ENCODE measurements at regions not wholly inside any gene's neighbourhood (a gene's known extent, or its start where the extent isn't known, plus 50 kb on each side); places are given as distances from the start of the nearest gene placed in this dataset.

GRCh38 chr7:95863-96260 lies 96.5 kb upstream of the FAM20C start:
- intact Hi-C loops (cut with DNase I): no loop called here
- FAIRE-seq: no peak
- TF ChIP-seq CTCF (IDR thresholded peaks at IDR 0.05; ENCODE audit: borderline replicate concordance, extremely low read depth, insufficient read depth): no peak
- DNase-seq: no peak
- H3K4me3 ChIP-seq (ENCODE audit: low read length in 3 of 3): no peak overlapping the region
- peaks cover 0 to 3% (median 0%) of the 10 kb centered on the region in 3 donors for H3K9me3 ChIP-seq (ENCODE audit: control insufficient read depth in 2 of 3, insufficient read depth in 1 of 3, low read length in 3 of 3)
- H3K4me1 ChIP-seq (ENCODE audit: control insufficient read depth in 2 of 3, insufficient read depth in 2 of 3, low read depth in 1 of 3, low read length in 3 of 3): peaks cover 0 to under 1% (median 0%) of the 10 kb centered on the region in 3 donors
- H3K9ac ChIP-seq (ENCODE audit: low read length in 3 of 3): no peak overlapping the region
- no peak overlapping the region for H3K27ac ChIP-seq (ENCODE audit: low read depth in 2 of 2, low read length in 2 of 2)
- H3K27me3 ChIP-seq (ENCODE audit: control insufficient read depth, insufficient read depth, low read length): no peaks in the 10 kb centered on the region
- no peaks in the 10 kb centered on the region for H3K36me3 ChIP-seq (ENCODE audit: control insufficient read depth in 2 of 3, insufficient read depth in 3 of 3, low read length in 3 of 3)

GRCh38 chr7:96861-97260 lies 95.5 kb upstream of the FAM20C start:
- no peak for DNase-seq
- Histone ChIP-seq H3K4me3 (ENCODE audit: low read length in 3 of 3) (no peak overlapping the region), H3K27ac (ENCODE audit: low read depth in 2 of 2, low read length in 2 of 2) (no peak overlapping the region), H3K36me3 (ENCODE audit: control insufficient read depth in 2 of 3, insufficient read depth in 3 of 3, low read length in 3 of 3) (no peaks in the 10 kb centered on the region), H3K27me3 (ENCODE audit: control insufficient read depth, insufficient read depth, low read length) (no peaks in the 10 kb centered on the region), H3K9me3 (ENCODE audit: control insufficient read depth in 2 of 3, insufficient read depth in 1 of 3, low read length in 3 of 3) (peaks cover 0 to 3% (median 0%) of the 10 kb centered on the region in 3 donors), H3K9ac (ENCODE audit: low read length in 3 of 3) (no peak overlapping the region), H3K4me1 (ENCODE audit: control insufficient read depth in 2 of 3, insufficient read depth in 2 of 3, low read depth in 1 of 3, low read length in 3 of 3) (no peaks in the 10 kb centered on the region)
- TF ChIP-seq CTCF (IDR thresholded peaks at IDR 0.05; ENCODE audit: borderline replicate concordance, extremely low read depth, insufficient read depth): no peak
- no peak for FAIRE-seq
- intact Hi-C loops (cut with DNase I): no loop called here

GRCh38 chr7:97310-97841 lies 95.0 kb upstream of the FAM20C start:
- intact Hi-C loops (cut with DNase I): no loop called here
- Histone ChIP-seq H3K27me3 (ENCODE audit: control insufficient read depth, insufficient read depth, low read length) (no peaks in the 10 kb centered on the region), H3K4me3 (ENCODE audit: low read length in 3 of 3) (no peak overlapping the region), H3K9ac (ENCODE audit: low read length in 3 of 3) (no peak overlapping the region), H3K27ac (ENCODE audit: low read depth in 2 of 2, low read length in 2 of 2) (no peak overlapping the region), H3K36me3 (ENCODE audit: control insufficient read depth in 2 of 3, insufficient read depth in 3 of 3, low read length in 3 of 3) (no peaks in the 10 kb centered on the region), H3K9me3 (ENCODE audit: control insufficient read depth in 2 of 3, insufficient read depth in 1 of 3, low read length in 3 of 3) (peaks cover 0 to 3% (median 0%) of the 10 kb centered on the region in 3 donors), H3K4me1 (ENCODE audit: control insufficient read depth in 2 of 3, insufficient read depth in 2 of 3, low read depth in 1 of 3, low read length in 3 of 3) (no peaks in the 10 kb centered on the region)
- no peak for FAIRE-seq
- no peak for DNase-seq
- TF ChIP-seq CTCF (IDR thresholded peaks at IDR 0.05; ENCODE audit: borderline replicate concordance, extremely low read depth, insufficient read depth): no peak
